Keratinocyte (primary cell): ENCODE measurements at regions not wholly inside any gene's neighbourhood (a gene's known extent, or its start where the extent isn't known, plus 50 kb on each side); places are given as distances from the start of the nearest gene placed in this dataset.

Experiments used
- DNase-seq: peaks from one replicate; pipeline ENCODE4 v3.0.0-alpha.2; 2011; ENCODE audit warnings: low read depth, missing footprints, low spot score
- FAIRE-seq: peaks from 2 replicates; lab custom pipeline; 2011; peaks lifted over from hg19 to GRCh38; lab: Jason Lieb, UNC
- H2AFZ ChIP-seq: 2 replicates; pipeline ENCODE4 v1.6.0; 2012; ENCODE audit warnings: low read length, control low read depth, inconsistent platforms; ENCODE audit not compliant: control insufficient read depth
- H3K27ac ChIP-seq: 2 replicates; pipeline ENCODE4 v1.5.1; 2011; ENCODE audit warnings: low read length; ENCODE audit not compliant: control insufficient read depth, insufficient read depth
- H3K27me3 ChIP-seq: 3 replicates; pipeline ENCODE4 v1.6.0; 2011; ENCODE audit warnings: low read length; ENCODE audit not compliant: control insufficient read depth, insufficient read depth; ENCODE audit errors: extremely low read depth
- H3K36me3 ChIP-seq, 2 experiments: 2 replicates in 1 of 2; 3 replicates in 1 of 2; pipeline ENCODE4 v1.5.1; 2011; ENCODE audit warnings: low read length in 2 of 2, mild to moderate bottlenecking in 1 of 2; ENCODE audit not compliant: control insufficient read depth in 2 of 2, insufficient read depth in 2 of 2; ENCODE audit errors: extremely low read depth in 1 of 2
- H3K4me1 ChIP-seq: 3 replicates; pipeline ENCODE4 v1.5.1; 2011; ENCODE audit warnings: low read length; ENCODE audit not compliant: control insufficient read depth, insufficient read depth; ENCODE audit errors: extremely low read depth
- H3K4me2 ChIP-seq: 3 replicates; pipeline ENCODE4 v1.6.0; 2011; ENCODE audit warnings: low read depth, low read length; ENCODE audit not compliant: control insufficient read depth, insufficient read depth; ENCODE audit errors: extremely low read depth
- H3K4me3 ChIP-seq, 3 experiments: fragments of 200-600 bp in 1 of 3; sonication (generic) in 1 of 3; 2 replicates in 2 of 3; 3 replicates in 1 of 3; pipeline ENCODE4 v1.5.1; 2011 to 2016; ENCODE audit warnings: low read length in 3 of 3, mild to moderate bottlenecking in 3 of 3, control low read depth in 2 of 3, inconsistent platforms in 1 of 3, low read depth in 1 of 3, mixed read lengths in 1 of 3, mixed run types in 1 of 3, moderate library complexity in 1 of 3; ENCODE audit not compliant: control insufficient read depth in 2 of 3, insufficient read depth in 2 of 3; ENCODE audit errors: extremely low read depth in 1 of 3
- H3K79me2 ChIP-seq: 2 replicates; pipeline ENCODE4 v1.6.0; 2012; ENCODE audit warnings: low read length; ENCODE audit not compliant: control insufficient read depth, insufficient read depth
- H3K9ac ChIP-seq: 3 replicates; pipeline ENCODE4 v1.6.0; 2011; ENCODE audit warnings: low read length; ENCODE audit not compliant: control insufficient read depth, insufficient read depth; ENCODE audit errors: extremely low read depth
- H3K9me1 ChIP-seq: 3 replicates; pipeline ENCODE4 v1.6.0; 2011; ENCODE audit warnings: low read length; ENCODE audit not compliant: control insufficient read depth, insufficient read depth; ENCODE audit errors: extremely low read depth
- H3K9me3 ChIP-seq: 2 replicates; pipeline ENCODE4 v1.5.1; 2012; ENCODE audit warnings: low read depth, low read length; ENCODE audit not compliant: control insufficient read depth
- H4K20me1 ChIP-seq: 3 replicates; pipeline ENCODE4 v1.6.0; 2011; ENCODE audit warnings: low read length; ENCODE audit not compliant: control insufficient read depth, insufficient read depth; ENCODE audit errors: extremely low read depth
- EZH2 ChIP-seq: IDR thresholded peaks from one replicate; pipeline ENCODE4 v1.6.1; 2012; ENCODE audit warnings: inconsistent platforms, mild to moderate bottlenecking, low read length, moderate library complexity
- dilution Hi-C: fragments of 300-500 bp; cut with MboI; formaldehyde crosslinking; loops from one replicate; pipeline ENCODE4 v1.7.0; 2020; ENCODE audit warnings: low sequenced_read_pairs; ENCODE audit not compliant: extremely low pct_ligation_motif_present
- TF ChIP-seq, protein P1 (sequence below), 3 experiments: IDR thresholded peaks in 1 of 3; conservative IDR thresholded peaks in 1 of 3; optimal IDR thresholded peaks in 1 of 3; 2 replicates in 2 of 3; 3 replicates in 1 of 3; pipeline versions ENCODE3 to v1.5.1; 2011; ENCODE audit warnings: low read length in 3 of 3, mild to moderate bottlenecking in 3 of 3, moderate library complexity in 2 of 3, control low read depth in 1 of 3, inconsistent platforms in 1 of 3; ENCODE audit not compliant: insufficient read depth in 2 of 3; ENCODE audit errors: extremely low read depth in 1 of 3

DNA sequence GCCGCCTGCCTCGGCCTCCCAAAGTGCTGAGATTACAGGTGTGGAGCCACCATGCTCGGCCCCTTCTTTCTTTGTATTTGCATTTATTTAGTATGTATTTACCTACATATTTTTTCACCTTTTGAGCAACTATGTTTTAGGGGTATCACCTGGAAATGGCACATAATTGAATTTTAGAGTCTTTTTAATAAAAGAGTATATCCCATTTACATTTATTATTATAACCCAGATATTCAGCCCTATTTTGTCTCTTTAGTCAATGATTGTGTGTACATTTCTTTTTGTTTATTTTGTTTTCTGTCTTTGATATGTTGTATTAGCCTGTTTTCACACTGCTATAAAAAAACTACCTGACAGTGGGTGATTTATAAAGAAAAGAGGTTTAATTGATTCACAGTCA lies 56.8 kb upstream of the CCND1 start:
- H3K36me3 ChIP-seq = no peaks in the 10 kb centered on the region
- H3K79me2 ChIP-seq = no peaks in the 10 kb centered on the region
- no peak overlapping the region for H3K9ac ChIP-seq
- no peaks in the 10 kb centered on the region for H3K27me3 ChIP-seq
- dilution Hi-C loops = no loop called here
- H3K4me1 ChIP-seq = peaks cover 13% of the 10 kb centered on the region
- no peak for FAIRE-seq
- TF ChIP-seq EZH2 = no peak
- TF ChIP-seq, protein P1, sequence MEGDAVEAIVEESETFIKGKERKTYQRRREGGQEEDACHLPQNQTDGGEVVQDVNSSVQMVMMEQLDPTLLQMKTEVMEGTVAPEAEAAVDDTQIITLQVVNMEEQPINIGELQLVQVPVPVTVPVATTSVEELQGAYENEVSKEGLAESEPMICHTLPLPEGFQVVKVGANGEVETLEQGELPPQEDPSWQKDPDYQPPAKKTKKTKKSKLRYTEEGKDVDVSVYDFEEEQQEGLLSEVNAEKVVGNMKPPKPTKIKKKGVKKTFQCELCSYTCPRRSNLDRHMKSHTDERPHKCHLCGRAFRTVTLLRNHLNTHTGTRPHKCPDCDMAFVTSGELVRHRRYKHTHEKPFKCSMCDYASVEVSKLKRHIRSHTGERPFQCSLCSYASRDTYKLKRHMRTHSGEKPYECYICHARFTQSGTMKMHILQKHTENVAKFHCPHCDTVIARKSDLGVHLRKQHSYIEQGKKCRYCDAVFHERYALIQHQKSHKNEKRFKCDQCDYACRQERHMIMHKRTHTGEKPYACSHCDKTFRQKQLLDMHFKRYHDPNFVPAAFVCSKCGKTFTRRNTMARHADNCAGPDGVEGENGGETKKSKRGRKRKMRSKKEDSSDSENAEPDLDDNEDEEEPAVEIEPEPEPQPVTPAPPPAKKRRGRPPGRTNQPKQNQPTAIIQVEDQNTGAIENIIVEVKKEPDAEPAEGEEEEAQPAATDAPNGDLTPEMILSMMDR (optimal IDR thresholded peaks at IDR 0.05 in 1 of 3, IDR thresholded peaks at IDR 0.05 in 1 of 3, conservative IDR thresholded peaks at IDR 0.05 in 1 of 3; ENCODE audit: extremely low read depth in 1 of 3, insufficient read depth in 2 of 3, low read length in 3 of 3) = no peak
- H3K27ac ChIP-seq = no peak overlapping the region
- no peaks in the 10 kb centered on the region for H4K20me1 ChIP-seq
- H2AFZ ChIP-seq = no peak overlapping the region
- H3K4me2 ChIP-seq = no peak overlapping the region
- H3K9me3 ChIP-seq = no peaks in the 10 kb centered on the region
- no peak for DNase-seq
- H3K9me1 ChIP-seq = no peaks in the 10 kb centered on the region
- H3K4me3 ChIP-seq = no peak overlapping the region

DNA sequence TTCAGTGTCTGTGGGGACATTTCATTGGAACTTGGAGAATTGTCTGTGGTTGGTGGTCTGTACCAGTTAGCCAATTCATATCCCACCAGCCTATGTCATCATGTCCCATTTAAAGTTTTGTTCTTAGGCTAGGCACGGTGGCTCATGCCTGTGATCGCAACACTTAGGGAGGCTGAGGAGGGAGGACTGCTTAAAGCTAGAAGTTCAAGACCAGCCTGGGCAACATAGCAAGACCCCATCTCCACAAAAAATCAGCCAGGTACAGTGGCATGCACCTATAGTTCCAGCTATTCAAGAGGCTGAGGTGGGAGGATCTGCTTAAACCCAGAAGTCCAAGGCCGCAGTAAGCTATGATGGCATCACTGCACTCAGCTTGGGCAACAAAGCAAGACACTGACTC lies 55.6 kb upstream of the CCND1 start:
- no peaks in the 10 kb centered on the region for H3K9me3 ChIP-seq
- H2AFZ ChIP-seq = no peak overlapping the region
- TF ChIP-seq, protein P1 (optimal IDR thresholded peaks at IDR 0.05 in 1 of 3, IDR thresholded peaks at IDR 0.05 in 1 of 3, conservative IDR thresholded peaks at IDR 0.05 in 1 of 3; ENCODE audit: extremely low read depth in 1 of 3, insufficient read depth in 2 of 3, low read length in 3 of 3) = no peak
- TF ChIP-seq EZH2 = no peak
- no peaks in the 10 kb centered on the region for H3K27me3 ChIP-seq
- no peak overlapping the region for H3K4me2 ChIP-seq
- no peaks in the 10 kb centered on the region for H3K36me3 ChIP-seq
- no peak overlapping the region for H3K9ac ChIP-seq
- no peak overlapping the region for H3K27ac ChIP-seq
- FAIRE-seq (no peak), DNase-seq (no peak)
- no peaks in the 10 kb centered on the region for H3K9me1 ChIP-seq
- H3K4me3 ChIP-seq = no peak overlapping the region
- H3K4me1 ChIP-seq = peaks cover 13% of the 10 kb centered on the region
- dilution Hi-C loops = no loop called here
- H3K79me2 ChIP-seq = no peaks in the 10 kb centered on the region
- H4K20me1 ChIP-seq = no peaks in the 10 kb centered on the region
